ENCODE measurements at regions not wholly inside any gene's neighbourhood (a gene's known extent, or its start where the extent isn't known, plus 50 kb on each side); places are given as distances from the start of the nearest gene placed in this dataset.

DNA sequence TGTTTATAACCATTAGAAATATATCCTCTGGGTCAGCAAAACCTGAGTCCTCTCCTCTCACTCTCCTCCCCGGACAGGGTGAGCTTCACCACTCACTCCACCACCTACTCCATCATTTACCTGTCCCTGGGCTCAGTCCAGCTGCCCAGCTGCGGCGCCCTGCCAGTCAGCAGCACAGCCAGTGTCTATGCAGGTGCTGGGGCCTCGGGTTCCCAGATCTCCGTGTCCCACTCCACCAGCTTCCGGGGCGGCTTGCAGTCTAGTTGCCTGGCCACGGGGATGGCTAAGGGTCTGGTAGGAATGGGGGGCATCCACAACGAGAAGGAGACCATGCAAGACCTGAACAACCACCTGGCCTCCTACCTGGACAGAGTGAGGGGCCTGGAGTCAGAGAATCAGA, 662.2 kb upstream of the ACTRT1 start:
- DNase-seq (ENCODE audit: low read depth, low spot score), result no peak
- CTCF ChIA-PET, result no interaction called here
- Histone ChIP-seq H2AFZ (ENCODE audit: control insufficient read depth, low read depth, low read length) (no peak overlapping the region), H3K9me3 (replicated peaks; ENCODE audit: control insufficient read depth, insufficient read depth, low read length) (no peaks in the 10 kb centered on the region), H3K4me2 (ENCODE audit: control insufficient read depth, insufficient read depth) (no peak overlapping the region), H3K79me2 (ENCODE audit: control insufficient read depth, insufficient read depth, low read length) (no peaks in the 10 kb centered on the region), H3K27me3 (replicated peaks in 1 of 2; ENCODE audit: control insufficient read depth in 2 of 2, insufficient read depth in 2 of 2, low read length in 1 of 2) (no peaks in the 10 kb centered on the region), H3K4me1 (ENCODE audit: control insufficient read depth, insufficient read depth, low read length) (no peaks in the 10 kb centered on the region), H4K20me1 (ENCODE audit: control insufficient read depth, insufficient read depth) (no peaks in the 10 kb centered on the region), H3K36me3 (ENCODE audit: control insufficient read depth in 2 of 2, insufficient read depth in 2 of 2, low read length in 1 of 2) (no peaks in the 10 kb centered on the region), H3K4me3 (no peak overlapping the region), H3K27ac (ENCODE audit: control insufficient read depth, insufficient read depth) (no peak overlapping the region), H3K9ac (ENCODE audit: control insufficient read depth, insufficient read depth, low read length) (no peak overlapping the region)
- 19% methylated on average over 9 of the region's 9 CpGs for whole genome bisulfite sequencing (ENCODE audit: insufficient coverage, insufficient replicate concordance, low lambda C conversion rate, missing lambda C conversion rate)
- FAIRE-seq, result no peak
- no TSS peak for BruUV-seq (replicated peaks)
- in situ Hi-C loops (cut with MboI), result no loop called here
- RAD21 ChIA-PET (ENCODE audit: unreplicated experiment), result no interaction called here
- SMC1A ChIA-PET (ENCODE audit: uncharacterized antibody, unreplicated experiment), result no interaction called here
- POLR2A ChIA-PET, result no interaction called here
- ATAC-seq, result no peak
- intact Hi-C loops (cut with micrococcal nuclease; ENCODE audit: unreplicated experiment), result no loop called here
- TF ChIP-seq, protein P1, sequence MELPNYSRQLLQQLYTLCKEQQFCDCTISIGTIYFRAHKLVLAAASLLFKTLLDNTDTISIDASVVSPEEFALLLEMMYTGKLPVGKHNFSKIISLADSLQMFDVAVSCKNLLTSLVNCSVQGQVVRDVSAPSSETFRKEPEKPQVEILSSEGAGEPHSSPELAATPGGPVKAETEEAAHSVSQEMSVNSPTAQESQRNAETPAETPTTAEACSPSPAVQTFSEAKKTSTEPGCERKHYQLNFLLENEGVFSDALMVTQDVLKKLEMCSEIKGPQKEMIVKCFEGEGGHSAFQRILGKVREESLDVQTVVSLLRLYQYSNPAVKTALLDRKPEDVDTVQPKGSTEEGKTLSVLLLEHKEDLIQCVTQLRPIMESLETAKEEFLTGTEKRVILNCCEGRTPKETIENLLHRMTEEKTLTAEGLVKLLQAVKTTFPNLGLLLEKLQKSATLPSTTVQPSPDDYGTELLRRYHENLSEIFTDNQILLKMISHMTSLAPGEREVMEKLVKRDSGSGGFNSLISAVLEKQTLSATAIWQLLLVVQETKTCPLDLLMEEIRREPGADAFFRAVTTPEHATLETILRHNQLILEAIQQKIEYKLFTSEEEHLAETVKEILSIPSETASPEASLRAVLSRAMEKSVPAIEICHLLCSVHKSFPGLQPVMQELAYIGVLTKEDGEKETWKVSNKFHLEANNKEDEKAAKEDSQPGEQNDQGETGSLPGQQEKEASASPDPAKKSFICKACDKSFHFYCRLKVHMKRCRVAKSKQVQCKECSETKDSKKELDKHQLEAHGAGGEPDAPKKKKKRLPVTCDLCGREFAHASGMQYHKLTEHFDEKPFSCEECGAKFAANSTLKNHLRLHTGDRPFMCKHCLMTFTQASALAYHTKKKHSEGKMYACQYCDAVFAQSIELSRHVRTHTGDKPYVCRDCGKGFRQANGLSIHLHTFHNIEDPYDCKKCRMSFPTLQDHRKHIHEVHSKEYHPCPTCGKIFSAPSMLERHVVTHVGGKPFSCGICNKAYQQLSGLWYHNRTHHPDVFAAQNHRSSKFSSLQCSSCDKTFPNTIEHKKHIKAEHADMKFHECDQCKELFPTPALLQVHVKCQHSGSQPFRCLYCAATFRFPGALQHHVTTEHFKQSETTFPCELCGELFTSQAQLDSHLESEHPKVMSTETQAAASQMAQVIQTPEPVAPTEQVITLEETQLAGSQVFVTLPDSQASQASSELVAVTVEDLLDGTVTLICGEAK (IDR thresholded peaks at IDR 0.05; ENCODE audit: borderline replicate concordance), result no peak
- TF ChIP-seq, protein P2, sequence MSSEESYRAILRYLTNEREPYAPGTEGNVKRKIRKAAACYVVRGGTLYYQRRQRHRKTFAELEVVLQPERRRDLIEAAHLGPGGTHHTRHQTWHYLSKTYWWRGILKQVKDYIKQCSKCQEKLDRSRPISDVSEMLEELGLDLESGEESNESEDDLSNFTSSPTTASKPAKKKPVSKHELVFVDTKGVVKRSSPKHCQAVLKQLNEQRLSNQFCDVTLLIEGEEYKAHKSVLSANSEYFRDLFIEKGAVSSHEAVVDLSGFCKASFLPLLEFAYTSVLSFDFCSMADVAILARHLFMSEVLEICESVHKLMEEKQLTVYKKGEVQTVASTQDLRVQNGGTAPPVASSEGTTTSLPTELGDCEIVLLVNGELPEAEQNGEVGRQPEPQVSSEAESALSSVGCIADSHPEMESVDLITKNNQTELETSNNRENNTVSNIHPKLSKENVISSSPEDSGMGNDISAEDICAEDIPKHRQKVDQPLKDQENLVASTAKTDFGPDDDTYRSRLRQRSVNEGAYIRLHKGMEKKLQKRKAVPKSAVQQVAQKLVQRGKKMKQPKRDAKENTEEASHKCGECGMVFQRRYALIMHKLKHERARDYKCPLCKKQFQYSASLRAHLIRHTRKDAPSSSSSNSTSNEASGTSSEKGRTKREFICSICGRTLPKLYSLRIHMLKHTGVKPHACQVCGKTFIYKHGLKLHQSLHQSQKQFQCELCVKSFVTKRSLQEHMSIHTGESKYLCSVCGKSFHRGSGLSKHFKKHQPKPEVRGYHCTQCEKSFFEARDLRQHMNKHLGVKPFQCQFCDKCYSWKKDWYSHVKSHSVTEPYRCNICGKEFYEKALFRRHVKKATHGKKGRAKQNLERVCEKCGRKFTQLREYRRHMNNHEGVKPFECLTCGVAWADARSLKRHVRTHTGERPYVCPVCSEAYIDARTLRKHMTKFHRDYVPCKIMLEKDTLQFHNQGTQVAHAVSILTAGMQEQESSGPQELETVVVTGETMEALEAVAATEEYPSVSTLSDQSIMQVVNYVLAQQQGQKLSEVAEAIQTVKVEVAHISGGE (CRISPR knock-in tag; IDR thresholded peaks at IDR 0.05), result no peak
- TF ChIP-seq, protein P3, sequence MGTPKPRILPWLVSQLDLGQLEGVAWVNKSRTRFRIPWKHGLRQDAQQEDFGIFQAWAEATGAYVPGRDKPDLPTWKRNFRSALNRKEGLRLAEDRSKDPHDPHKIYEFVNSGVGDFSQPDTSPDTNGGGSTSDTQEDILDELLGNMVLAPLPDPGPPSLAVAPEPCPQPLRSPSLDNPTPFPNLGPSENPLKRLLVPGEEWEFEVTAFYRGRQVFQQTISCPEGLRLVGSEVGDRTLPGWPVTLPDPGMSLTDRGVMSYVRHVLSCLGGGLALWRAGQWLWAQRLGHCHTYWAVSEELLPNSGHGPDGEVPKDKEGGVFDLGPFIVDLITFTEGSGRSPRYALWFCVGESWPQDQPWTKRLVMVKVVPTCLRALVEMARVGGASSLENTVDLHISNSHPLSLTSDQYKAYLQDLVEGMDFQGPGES (IDR thresholded peaks at IDR 0.05), result no peak
- TF ChIP-seq HDAC6 (IDR thresholded peaks at IDR 0.05; ENCODE audit: unreplicated experiment), result no peak
- TF ChIP-seq, protein P4, sequence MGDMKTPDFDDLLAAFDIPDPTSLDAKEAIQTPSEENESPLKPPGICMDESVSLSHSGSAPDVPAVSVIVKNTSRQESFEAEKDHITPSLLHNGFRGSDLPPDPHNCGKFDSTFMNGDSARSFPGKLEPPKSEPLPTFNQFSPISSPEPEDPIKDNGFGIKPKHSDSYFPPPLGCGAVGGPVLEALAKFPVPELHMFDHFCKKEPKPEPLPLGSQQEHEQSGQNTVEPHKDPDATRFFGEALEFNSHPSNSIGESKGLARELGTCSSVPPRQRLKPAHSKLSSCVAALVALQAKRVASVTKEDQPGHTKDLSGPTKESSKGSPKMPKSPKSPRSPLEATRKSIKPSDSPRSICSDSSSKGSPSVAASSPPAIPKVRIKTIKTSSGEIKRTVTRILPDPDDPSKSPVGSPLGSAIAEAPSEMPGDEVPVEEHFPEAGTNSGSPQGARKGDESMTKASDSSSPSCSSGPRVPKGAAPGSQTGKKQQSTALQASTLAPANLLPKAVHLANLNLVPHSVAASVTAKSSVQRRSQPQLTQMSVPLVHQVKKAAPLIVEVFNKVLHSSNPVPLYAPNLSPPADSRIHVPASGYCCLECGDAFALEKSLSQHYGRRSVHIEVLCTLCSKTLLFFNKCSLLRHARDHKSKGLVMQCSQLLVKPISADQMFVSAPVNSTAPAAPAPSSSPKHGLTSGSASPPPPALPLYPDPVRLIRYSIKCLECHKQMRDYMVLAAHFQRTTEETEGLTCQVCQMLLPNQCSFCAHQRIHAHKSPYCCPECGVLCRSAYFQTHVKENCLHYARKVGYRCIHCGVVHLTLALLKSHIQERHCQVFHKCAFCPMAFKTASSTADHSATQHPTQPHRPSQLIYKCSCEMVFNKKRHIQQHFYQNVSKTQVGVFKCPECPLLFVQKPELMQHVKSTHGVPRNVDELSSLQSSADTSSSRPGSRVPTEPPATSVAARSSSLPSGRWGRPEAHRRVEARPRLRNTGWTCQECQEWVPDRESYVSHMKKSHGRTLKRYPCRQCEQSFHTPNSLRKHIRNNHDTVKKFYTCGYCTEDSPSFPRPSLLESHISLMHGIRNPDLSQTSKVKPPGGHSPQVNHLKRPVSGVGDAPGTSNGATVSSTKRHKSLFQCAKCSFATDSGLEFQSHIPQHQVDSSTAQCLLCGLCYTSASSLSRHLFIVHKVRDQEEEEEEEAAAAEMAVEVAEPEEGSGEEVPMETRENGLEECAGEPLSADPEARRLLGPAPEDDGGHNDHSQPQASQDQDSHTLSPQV (IDR thresholded peaks at IDR 0.05), result no peak
